NCI-H82 (cell line): ENCODE measurements at regions not wholly inside any gene's neighbourhood (a gene's known extent, or its start where the extent isn't known, plus 50 kb on each side); places are given as distances from the start of the nearest gene placed in this dataset.

Experiments
- DNase-seq: peaks from one replicate; lab custom pipeline; 2025; lab: John Stamatoyannopoulos, UW

GRCh38 chr10:33412653-33413361 lies 78.3 kb upstream of the NRP1 start:
- DNase-seq = no peak

GRCh38 chr10:33412241-33412640 lies 77.8 kb upstream of the NRP1 start:
- no peak for DNase-seq

- DNase-seq = no peak
Measured at GRCh38 chr10:33410860-33411234, 76.4 kb upstream of the NRP1 start.

GRCh38 chr10:33410096-33410859 lies 75.8 kb upstream of the NRP1 start:
- no peak for DNase-seq

GRCh38 chr10:33406596-33406995 lies 72.1 kb upstream of the NRP1 start:
- no peak for DNase-seq

- no peak for DNase-seq
Measured at GRCh38 chr10:33402220-33403073, 68.0 kb upstream of the NRP1 start.

GRCh38 chr10:33401300-33401699 lies 66.8 kb upstream of the NRP1 start:
- DNase-seq = no peak

- DNase-seq = no peak
Measured at GRCh38 chr10:33398796-33399195, 64.3 kb upstream of the NRP1 start.

- DNase-seq = no peak
Measured at GRCh38 chr10:33396938-33397337, 62.5 kb upstream of the NRP1 start.

GRCh38 chr10:33396279-33396678 lies 61.8 kb upstream of the NRP1 start:
- no peak for DNase-seq

GRCh38 chr10:33395201-33395600 lies 60.7 kb upstream of the NRP1 start:
- DNase-seq = no peak

- no peak for DNase-seq
Measured at GRCh38 chr10:33392706-33393105, 58.2 kb upstream of the NRP1 start.

GRCh38 chr10:33391611-33392465 lies 57.4 kb upstream of the NRP1 start:
- DNase-seq = no peak

GRCh38 chr10:33390046-33390445 lies 55.6 kb upstream of the NRP1 start:
- no peak for DNase-seq

- no peak for DNase-seq
Measured at GRCh38 chr10:33388785-33389184, 54.3 kb upstream of the NRP1 start.

GRCh38 chr10:33388382-33388781 lies 53.9 kb upstream of the NRP1 start:
- no peak for DNase-seq

- DNase-seq = no peak
Measured at GRCh38 chr10:33387720-33388119, 53.3 kb upstream of the NRP1 start.

GRCh38 chr10:33386926-33387325 lies 52.5 kb upstream of the NRP1 start:
- DNase-seq = no peak

GRCh38 chr10:33385686-33386085 lies 51.2 kb upstream of the NRP1 start:
- no peak for DNase-seq

- DNase-seq = no peak
Measured at GRCh38 chr10:33385015-33385414, 50.5 kb upstream of the NRP1 start.
